ENCODE measurements at regions not wholly inside any gene's neighbourhood (a gene's known extent, or its start where the extent isn't known, plus 50 kb on each side); places are given as distances from the start of the nearest gene placed in this dataset.

GRCh38 chr9:117612317-117612716 is 91.9 kb upstream of the TLR4 start:
- TF ChIP-seq EZH2phosphoT487 (conservative IDR thresholded peaks at IDR 0.05; ENCODE audit: low read length), result no peak
- TF ChIP-seq CTCF (IDR thresholded peaks at IDR 0.05; ENCODE audit: insufficient read depth, low read length, poor library complexity, severe bottlenecking), result no peak
